WTC11 (cell line): ENCODE measurements at regions not wholly inside any gene's neighbourhood (a gene's known extent, or its start where the extent isn't known, plus 50 kb on each side); places are given as distances from the start of the nearest gene placed in this dataset.

Source experiments
- ATAC-seq: fragments of 200-7000 bp; cut with Tn5 transposase; 2 replicates; pipeline ENCODE4 v1.10.0; 2021; ENCODE audit warnings: mild to moderate bottlenecking, moderate library complexity
- CTCF ChIA-PET: fragments of 300-600 bp; sonication (Branson Sonifier 250); formaldehyde crosslinking; loops from one replicate; lab custom pipeline; 2021; ENCODE audit warnings: antibody characterized with exemption; lab: Charles Lee
- POLR2A ChIA-PET: fragments of 350-600 bp; sonication (Branson Sonifier 250); formaldehyde crosslinking; loops from one replicate; lab custom pipeline; 2021; ENCODE audit warnings: antibody characterized with exemption; lab: Charles Lee
- DNase-seq: peaks from one replicate; pipeline ENCODE4 v3.0.0; 2021; ENCODE audit warnings: low spot score
- H3K27ac Mint-ChIP-seq: 2 replicates; pipeline ENCODE4 v1.8.0; 2021; ENCODE audit warnings: mixed read lengths
- H3K27me3 Mint-ChIP-seq: 2 replicates; pipeline ENCODE4 v1.8.0; 2021; ENCODE audit warnings: low read depth, mild to moderate bottlenecking, moderate library complexity, mixed read lengths
- H3K36me3 Mint-ChIP-seq: 2 replicates; pipeline ENCODE4 v1.8.0; 2021; ENCODE audit warnings: mixed read lengths
- H3K4me1 Mint-ChIP-seq: 2 replicates; pipeline ENCODE4 v1.8.0; 2022; ENCODE audit warnings: mixed read lengths
- H3K4me3 Mint-ChIP-seq: 2 replicates; pipeline ENCODE4 v1.8.0; 2021; ENCODE audit warnings: mild to moderate bottlenecking, moderate library complexity, mixed read lengths
- H3K9me3 Mint-ChIP-seq: 2 replicates; pipeline ENCODE4 v1.8.0; 2021; ENCODE audit warnings: mixed read lengths
- CBFB ChIP-seq: sonication (generic); formaldehyde crosslinking; IDR thresholded peaks from 2 replicates; pipeline ENCODE4 v1.8.1; 2022; ENCODE audit warnings: mild to moderate bottlenecking, low read depth, missing genetic modification reagents
- ELF4 ChIP-seq: sonication (generic); formaldehyde crosslinking; IDR thresholded peaks from 2 replicates; pipeline ENCODE4 v1.8.1; 2022; ENCODE audit warnings: low read depth, mild to moderate bottlenecking, moderate library complexity, missing genetic modification reagents
- EMX1 ChIP-seq: fragments of 250-450 bp; sonication (Bioruptor Pico); IDR thresholded peaks from 2 replicates; pipeline ENCODE4 v1.8.0; 2021; ENCODE audit warnings: mild to moderate bottlenecking
- IRF2 ChIP-seq: sonication (generic); formaldehyde crosslinking; IDR thresholded peaks from 2 replicates; pipeline ENCODE4 v1.8.0; 2022; ENCODE audit warnings: low read depth, missing genetic modification reagents, borderline replicate concordance
- MXD4 ChIP-seq: fragments of 250-450 bp; sonication (Bioruptor Pico); IDR thresholded peaks from 2 replicates; pipeline ENCODE4 v1.8.0; 2021; ENCODE audit warnings: mild to moderate bottlenecking, moderate library complexity, borderline replicate concordance
- MYBL2 ChIP-seq: sonication (generic); formaldehyde crosslinking; IDR thresholded peaks from 2 replicates; pipeline ENCODE4 v1.8.1; 2023; ENCODE audit warnings: mild to moderate bottlenecking, moderate library complexity, missing genetic modification reagents
- OVOL2 ChIP-seq: fragments of 250-450 bp; sonication (Bioruptor Pico); IDR thresholded peaks from 2 replicates; pipeline ENCODE4 v1.9.0; 2021; ENCODE audit warnings: mild to moderate bottlenecking, borderline replicate concordance
- SOX15 ChIP-seq: fragments of 250-450 bp; sonication (Bioruptor Pico); IDR thresholded peaks from 2 replicates; pipeline ENCODE4 v1.9.0; 2021; ENCODE audit warnings: mild to moderate bottlenecking
- SP1 ChIP-seq: sonication (generic); formaldehyde crosslinking; conservative IDR thresholded peaks from 2 replicates; pipeline ENCODE4 v1.8.1; 2022; ENCODE audit warnings: missing genetic modification reagents
- TP53 ChIP-seq: sonication (generic); formaldehyde crosslinking; IDR thresholded peaks from 2 replicates; pipeline ENCODE4 v1.8.1; 2023; ENCODE audit warnings: mild to moderate bottlenecking, missing genetic modification reagents
- USF1 ChIP-seq: sonication (generic); formaldehyde crosslinking; IDR thresholded peaks from 2 replicates; pipeline ENCODE4 v1.8.0; 2022; ENCODE audit warnings: mild to moderate bottlenecking, missing genetic modification reagents
- ZBTB43 ChIP-seq: sonication (generic); formaldehyde crosslinking; IDR thresholded peaks from 2 replicates; pipeline ENCODE4 v1.8.1; 2023; ENCODE audit warnings: mild to moderate bottlenecking, missing genetic modification reagents
- ZNF121 ChIP-seq: sonication (generic); formaldehyde crosslinking; IDR thresholded peaks from 2 replicates; pipeline ENCODE4 v1.8.0; 2023; ENCODE audit warnings: missing genetic modification reagents
- ZNF138 ChIP-seq: sonication (generic); formaldehyde crosslinking; conservative IDR thresholded peaks from 2 replicates; pipeline ENCODE4 v1.8.1; 2022; ENCODE audit warnings: mild to moderate bottlenecking, moderate library complexity, missing genetic modification reagents
- ZNF281 ChIP-seq: sonication (generic); formaldehyde crosslinking; IDR thresholded peaks from 2 replicates; pipeline ENCODE4 v1.8.0; 2023; ENCODE audit warnings: mild to moderate bottlenecking, missing genetic modification reagents
- ZNF425 ChIP-seq: fragments of 250-450 bp; sonication (Bioruptor Pico); conservative IDR thresholded peaks from 2 replicates; pipeline ENCODE4 v1.9.0; 2021; ENCODE audit warnings: mild to moderate bottlenecking
- ZNF671 ChIP-seq: fragments of 250-450 bp; sonication (Bioruptor Pico); IDR thresholded peaks from 2 replicates; pipeline ENCODE4 v1.8.0; 2021; ENCODE audit warnings: mild to moderate bottlenecking

GRCh38 chr9:7961076-7961475 lies 161.5 kb upstream of the DMAC1 start:
- H3K27ac Mint-ChIP-seq, result peak overlapping the region; percentile 17; the same call in 1 of the 2 replicates
- H3K27me3 Mint-ChIP-seq, result no peaks in the 10 kb centered on the region
- no peak overlapping the region for H3K4me3 Mint-ChIP-seq
- POLR2A ChIA-PET, result no interaction called here
- TF ChIP-seq ZNF281, result no peak
- TF ChIP-seq SOX15, result no peak
- no peak for TF ChIP-seq MYBL2 (CRISPR knock-in tag)
- TF ChIP-seq ZNF121 (CRISPR knock-in tag), result no peak
- TF ChIP-seq CBFB, result no peak
- TF ChIP-seq USF1 (CRISPR knock-in tag), result no peak
- peaks cover 16% of the 10 kb centered on the region for H3K4me1 Mint-ChIP-seq
- CTCF ChIA-PET, result no interaction called here
- DNase-seq, result no peak
- peak; percentile 82 for ATAC-seq
- no peaks in the 10 kb centered on the region for H3K9me3 Mint-ChIP-seq
- H3K36me3 Mint-ChIP-seq, result no peaks in the 10 kb centered on the region

- Mint-ChIP-seq H3K36me3 (no peaks in the 10 kb centered on the region), H3K4me1 (peaks cover 16% of the 10 kb centered on the region), H3K27me3 (no peaks in the 10 kb centered on the region), H3K4me3 (no peak overlapping the region), H3K9me3 (no peaks in the 10 kb centered on the region), H3K27ac (no peak overlapping the region)
- TF ChIP-seq TP53 (CRISPR knock-in tag), result no peak
- TF ChIP-seq EMX1 (CRISPR knock-in tag), result no peak
- no peak for TF ChIP-seq ZNF671
- no peak for TF ChIP-seq ELF4
- ChIA-PET CTCF (no interaction called here), POLR2A (no interaction called here)
- DNase-seq, result no peak
- no peak for ATAC-seq
Observed at GRCh38 chr9:7960320-7961050, 160.9 kb upstream of the DMAC1 start.

GRCh38 chr9:7957803-7958202 lies 158.2 kb upstream of the DMAC1 start:
- H3K36me3 Mint-ChIP-seq, result no peaks in the 10 kb centered on the region
- H3K27me3 Mint-ChIP-seq, result no peaks in the 10 kb centered on the region
- CTCF ChIA-PET, result no interaction called here
- ATAC-seq (no peak), DNase-seq (no peak)
- H3K9me3 Mint-ChIP-seq, result no peaks in the 10 kb centered on the region
- POLR2A ChIA-PET, result no interaction called here
- H3K4me3 Mint-ChIP-seq, result no peak overlapping the region
- H3K27ac Mint-ChIP-seq, result no peak overlapping the region
- peaks cover 16% of the 10 kb centered on the region for H3K4me1 Mint-ChIP-seq
- TF ChIP-seq MXD4 (CRISPR knock-in tag), result no peak
- TF ChIP-seq IRF2, result no peak
- no peak for TF ChIP-seq ZNF425
- TF ChIP-seq ZBTB43 (CRISPR knock-in tag), result no peak
- TF ChIP-seq SP1, result no peak
- no peak for TF ChIP-seq OVOL2 (CRISPR knock-in tag)
- no peak for TF ChIP-seq ZNF138 (CRISPR knock-in tag)
- TF ChIP-seq MYBL2 (CRISPR knock-in tag), result no peak
